Tibial nerve (tissue), 4 donors: ENCODE measurements at regions not wholly inside any gene's neighbourhood (a gene's known extent, or its start where the extent isn't known, plus 50 kb on each side); places are given as distances from the start of the nearest gene placed in this dataset.

Source experiments
- DNase-seq, 2 donors: peaks; one replicate each; pipeline ENCODE4 v3.0.0-alpha.2; 2019; ENCODE audit warnings: low spot score in 2 of 2
- H3K27ac ChIP-seq, 4 donors: fragments of 200-600 bp; sonication (generic) in 3 of 4; one replicate each; pipeline ENCODE4 v1.5.1; 2017 to 2019; ENCODE audit warnings: mild to moderate bottlenecking in 1 of 4
- H3K27me3 ChIP-seq, 2 donors: fragments of 200-600 bp; sonication (generic) in 1 of 2; one replicate each; pipeline versions ENCODE4 v1.5.1 to v1.6.0; 2017 to 2019
- H3K36me3 ChIP-seq, 3 donors: fragments of 200-600 bp; sonication (generic); one replicate each; pipeline ENCODE4 v1.5.1; 2018 to 2019
- H3K4me1 ChIP-seq, 4 donors: fragments of 200-600 bp; sonication (generic) in 3 of 4; one replicate each; pipeline ENCODE4 v1.5.1; 2017 to 2019
- H3K4me3 ChIP-seq, 4 donors: fragments of 200-600 bp; sonication (generic) in 3 of 4; one replicate each; pipeline ENCODE4 v1.5.1; 2017 to 2019; ENCODE audit warnings: mild to moderate bottlenecking in 1 of 4, moderate library complexity in 1 of 4
- H3K9me3 ChIP-seq, 4 donors: fragments of 200-600 bp; sonication (generic) in 3 of 4; one replicate each; pipeline ENCODE4 v1.5.1; 2017 to 2019
- CTCF ChIP-seq, 5 experiments: fragments of 200-600 bp in 3 of 5; fragments of 450-650 bp in 2 of 5; sonication (generic) in 3 of 5; IDR thresholded peaks; one replicate each; pipeline ENCODE4 v1.5.1; 2016 to 2019; ENCODE audit warnings: antibody characterized with exemption in 5 of 5, mild to moderate bottlenecking in 3 of 5, moderate library complexity in 2 of 5
- EP300 ChIP-seq, 2 donors: sonication (generic); formaldehyde crosslinking; IDR thresholded peaks; one replicate each; pipeline ENCODE4 v1.6.1; 2017; ENCODE audit warnings: antibody characterized with exemption in 2 of 2, mild to moderate bottlenecking in 1 of 2
- POLR2A ChIP-seq, 2 donors: fragments of 450-650 bp; IDR thresholded peaks; one replicate each; pipeline ENCODE4 v1.6.1; 2017; ENCODE audit warnings: antibody characterized with exemption in 2 of 2, mild to moderate bottlenecking in 2 of 2, moderate library complexity in 2 of 2
- WGBS, 2 donors: methylation state at CpG; one replicate each; pipeline ENCODE4 v1.1.5; 2018; 5-methylcytosine and 5-hydroxymethylcytosine counted together

GRCh38 chr7:68697796-68698280 lies 900.4 kb upstream of the AUTS2 start:
- WGBS, 2 donors = 57 to 71% methylated on average over 7 of the region's 7 CpGs
- Histone ChIP-seq H3K4me1 (no peaks in the 10 kb centered on the region), H3K36me3 (no peaks in the 10 kb centered on the region), H3K4me3 (no peak overlapping the region), H3K27me3 (no peaks in the 10 kb centered on the region), H3K27ac (no peak overlapping the region), H3K9me3 (peaks cover 0 to 7% (median 0%) of the 10 kb centered on the region in 4 donors)
- no peak for DNase-seq
- TF ChIP-seq EP300 (IDR thresholded peaks at IDR 0.05) (no peak), POLR2A (IDR thresholded peaks at IDR 0.05) (no peak), CTCF (IDR thresholded peaks at IDR 0.05) (no peak)

GRCh38 chr7:68699090-68699711 lies 899.1 kb upstream of the AUTS2 start:
- DNase-seq = no peak
- Histone ChIP-seq H3K27me3 (no peaks in the 10 kb centered on the region), H3K27ac (no peak overlapping the region), H3K4me1 (no peaks in the 10 kb centered on the region), H3K36me3 (no peaks in the 10 kb centered on the region), H3K4me3 (no peak overlapping the region), H3K9me3 (no peaks in the 10 kb centered on the region)
- TF ChIP-seq POLR2A (IDR thresholded peaks at IDR 0.05) (no peak), EP300 (IDR thresholded peaks at IDR 0.05) (no peak), CTCF (IDR thresholded peaks at IDR 0.05) (no peak)
- WGBS, 2 donors = 66 to 67% methylated on average over 6 of the region's 6 CpGs

GRCh38 chr7:68700414-68700813 lies 897.9 kb upstream of the AUTS2 start:
- Histone ChIP-seq H3K27ac (no peak overlapping the region), H3K27me3 (no peaks in the 10 kb centered on the region), H3K9me3 (no peaks in the 10 kb centered on the region), H3K4me1 (no peaks in the 10 kb centered on the region), H3K4me3 (no peak overlapping the region), H3K36me3 (no peaks in the 10 kb centered on the region)
- no peak for DNase-seq
- WGBS, 2 donors = 70 to 76% methylated on average over 3 of the region's 3 CpGs
- TF ChIP-seq CTCF (IDR thresholded peaks at IDR 0.05) (no peak), EP300 (IDR thresholded peaks at IDR 0.05) (no peak), POLR2A (IDR thresholded peaks at IDR 0.05) (no peak)

GRCh38 chr7:68706291-68706690 lies 892.0 kb upstream of the AUTS2 start:
- H3K27ac ChIP-seq = no peak overlapping the region
- no peaks in the 10 kb centered on the region for H3K4me1 ChIP-seq
- no peak for TF ChIP-seq CTCF (IDR thresholded peaks at IDR 0.05)
- TF ChIP-seq POLR2A (IDR thresholded peaks at IDR 0.05) = no peak
- TF ChIP-seq EP300 (IDR thresholded peaks at IDR 0.05) = no peak
- no peak overlapping the region for H3K4me3 ChIP-seq
- no peaks in the 10 kb centered on the region for H3K9me3 ChIP-seq
- H3K36me3 ChIP-seq = no peaks in the 10 kb centered on the region
- WGBS, 2 donors = 28 to 30% methylated on average over 5 of the region's 5 CpGs
- no peak for DNase-seq
- H3K27me3 ChIP-seq = no peaks in the 10 kb centered on the region

GRCh38 chr7:68707159-68707558 lies 891.1 kb upstream of the AUTS2 start:
- DNase-seq = no peak
- no peaks in the 10 kb centered on the region for H3K4me1 ChIP-seq
- H3K9me3 ChIP-seq = no peaks in the 10 kb centered on the region
- H3K27ac ChIP-seq = no peak overlapping the region
- WGBS, 2 donors = 57 to 60% methylated on average over 5 of the region's 5 CpGs
- TF ChIP-seq CTCF (IDR thresholded peaks at IDR 0.05) (no peak), POLR2A (IDR thresholded peaks at IDR 0.05) (no peak), EP300 (IDR thresholded peaks at IDR 0.05) (no peak)
- no peak overlapping the region for H3K4me3 ChIP-seq
- no peaks in the 10 kb centered on the region for H3K27me3 ChIP-seq
- no peaks in the 10 kb centered on the region for H3K36me3 ChIP-seq
